ENCODE measurements at regions not wholly inside any gene's neighbourhood (a gene's known extent, or its start where the extent isn't known, plus 50 kb on each side); places are given as distances from the start of the nearest gene placed in this dataset.

- DNase-seq, result no peak
Measured at GRCh38 chr5:133905424-133905823, 63.0 kb downstream of the C5orf15 start.

DNA sequence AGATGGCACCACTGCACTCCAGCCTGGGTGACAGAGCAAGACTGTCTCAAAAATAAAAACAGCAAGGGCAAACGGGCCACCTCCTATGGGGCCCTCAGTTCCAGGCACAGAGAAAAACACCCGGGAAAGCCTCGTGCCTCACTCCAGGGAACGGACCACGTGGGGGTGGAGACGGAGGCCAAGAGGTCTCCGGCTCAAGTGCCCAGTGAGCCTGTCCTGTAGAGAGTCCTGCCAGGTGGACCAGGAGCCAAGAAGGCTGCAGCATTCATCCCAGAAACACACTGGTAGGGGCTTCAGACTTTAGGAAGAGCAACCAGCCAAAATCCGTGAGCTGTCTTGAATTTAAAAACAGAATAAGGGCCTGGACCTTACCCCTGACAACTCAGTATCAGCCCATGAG, 63.8 kb downstream of the C5orf15 start:
- no peak for DNase-seq

DNA sequence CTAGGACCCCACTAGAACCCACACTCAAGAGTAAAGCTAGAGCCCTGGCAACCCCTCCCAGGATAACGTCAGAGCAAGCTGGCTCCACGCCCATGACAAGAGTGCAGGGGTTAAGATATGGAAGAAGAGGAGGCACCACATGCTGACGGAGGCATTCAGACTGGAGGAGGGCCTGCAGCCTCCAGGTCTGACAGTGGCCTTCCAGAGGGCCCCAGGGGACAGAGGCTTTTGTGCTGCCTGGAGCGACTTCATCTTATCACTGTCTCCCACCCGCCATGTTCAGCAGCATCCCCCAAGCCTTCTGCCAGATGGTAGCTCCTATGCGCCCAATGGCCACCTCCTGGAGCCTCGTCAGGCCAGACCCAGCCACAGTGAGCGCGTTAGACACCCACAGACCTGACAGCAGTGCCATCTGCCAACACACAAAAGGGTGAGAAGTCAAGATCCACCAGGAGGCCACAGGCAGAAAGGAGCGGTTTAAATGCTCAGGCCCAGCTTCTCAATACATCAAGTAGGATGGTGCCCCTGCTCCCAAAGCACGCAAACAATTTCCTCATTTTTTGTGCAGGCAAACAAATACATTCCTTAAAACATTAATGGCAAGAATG, 65.8 kb downstream of the C5orf15 start:
- no peak for DNase-seq

DNA sequence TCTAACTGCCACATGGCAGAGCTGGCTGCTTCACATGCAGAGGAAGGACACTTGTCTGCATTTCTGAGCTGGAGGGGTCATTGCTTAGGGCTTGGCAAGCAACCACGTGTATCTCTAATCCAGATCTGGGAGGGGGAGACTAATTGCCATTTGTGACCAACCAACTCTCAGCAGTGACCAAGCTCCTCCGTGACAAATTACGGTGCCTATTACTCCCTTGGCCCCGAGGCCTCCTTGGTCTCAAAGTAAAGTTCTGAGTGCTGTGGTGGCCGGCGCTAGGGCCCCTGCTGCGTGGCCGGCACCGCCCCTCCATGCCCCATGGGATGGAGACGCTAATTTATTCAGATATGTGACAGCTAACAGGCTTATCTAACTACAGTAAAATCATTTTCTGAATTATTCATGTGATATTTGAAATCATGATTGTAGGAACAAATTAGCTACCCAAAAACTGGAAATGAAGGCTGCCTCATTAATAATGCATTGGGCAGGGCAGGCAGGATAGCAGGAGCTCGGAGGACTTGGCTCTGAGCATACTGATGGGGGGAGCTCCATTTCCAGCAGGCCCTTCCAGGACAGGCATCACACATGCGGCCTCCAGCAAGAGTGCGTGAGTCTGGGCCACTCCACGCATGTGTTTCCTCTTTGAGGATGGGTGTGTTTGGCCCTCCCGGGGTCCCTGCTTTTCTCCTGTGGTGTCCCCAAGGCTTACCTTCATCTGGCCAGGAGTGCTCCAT, 67.7 kb downstream of the C5orf15 start:
- no peak for DNase-seq

DNA sequence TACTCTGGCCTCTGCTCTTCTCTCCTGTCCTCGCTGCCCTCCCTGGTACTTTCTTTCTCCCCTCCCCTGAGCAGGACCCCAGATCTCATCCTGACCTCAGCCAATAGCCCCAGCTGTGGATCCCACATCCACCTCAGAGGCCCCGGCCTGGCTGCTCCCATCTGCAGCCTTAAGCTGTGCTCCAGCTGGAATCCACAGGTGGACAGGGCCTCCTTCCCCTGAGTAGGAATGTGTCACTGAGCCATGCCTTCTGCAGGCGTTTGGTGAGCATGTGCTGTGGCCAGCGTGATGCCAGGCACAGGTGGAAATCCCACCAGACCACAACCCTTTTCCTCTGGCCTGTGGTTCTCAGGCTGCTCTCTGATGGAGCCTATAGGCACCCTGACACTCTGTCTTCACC, 68.9 kb downstream of the C5orf15 start:
- DNase-seq, result no peak

DNA sequence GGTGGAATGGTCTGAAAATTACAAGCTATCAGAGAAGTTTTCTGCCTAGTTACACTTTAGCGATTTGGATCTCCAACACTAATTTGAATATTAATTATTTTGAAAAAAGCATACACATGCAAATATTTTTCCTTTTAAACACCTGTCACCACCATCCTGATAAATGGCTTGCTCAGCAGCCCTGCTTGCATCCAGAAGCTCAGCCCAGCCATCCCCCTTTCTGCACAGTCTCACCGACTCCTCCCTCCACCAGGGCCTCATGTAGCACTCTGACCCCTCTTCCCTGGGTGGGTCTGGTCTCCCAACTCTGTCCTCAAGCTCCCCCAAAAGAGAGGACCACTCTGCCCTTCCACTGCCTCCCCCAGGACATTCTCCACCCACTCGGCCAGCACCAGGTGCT, 70.0 kb downstream of the C5orf15 start:
- no peak for DNase-seq

DNA sequence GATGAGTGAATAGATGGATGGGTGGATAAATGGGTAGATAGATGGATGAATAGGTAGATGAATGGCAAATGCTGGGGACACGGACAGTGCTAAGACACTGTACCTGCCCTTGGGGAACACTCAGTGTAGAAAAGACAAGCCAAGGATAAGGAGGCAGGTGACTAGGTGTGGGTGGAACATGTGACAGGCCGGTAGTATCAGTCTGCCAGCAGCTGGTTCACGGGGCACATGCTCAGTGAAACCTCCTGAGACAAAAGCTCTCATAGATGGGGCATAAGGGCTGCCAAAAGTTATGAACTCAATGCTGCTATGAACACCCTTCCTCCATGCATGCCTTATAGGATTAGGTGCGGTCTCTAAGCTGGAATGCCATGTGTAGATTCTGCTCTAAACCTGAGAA, 71.0 kb downstream of the C5orf15 start:
- DNase-seq, result no peak

- DNase-seq, result no peak
Measured at GRCh38 chr5:133896873-133897272, 71.6 kb downstream of the C5orf15 start.

- no peak for DNase-seq
Measured at GRCh38 chr5:133895979-133896845, 72.2 kb downstream of the C5orf15 start.

DNA sequence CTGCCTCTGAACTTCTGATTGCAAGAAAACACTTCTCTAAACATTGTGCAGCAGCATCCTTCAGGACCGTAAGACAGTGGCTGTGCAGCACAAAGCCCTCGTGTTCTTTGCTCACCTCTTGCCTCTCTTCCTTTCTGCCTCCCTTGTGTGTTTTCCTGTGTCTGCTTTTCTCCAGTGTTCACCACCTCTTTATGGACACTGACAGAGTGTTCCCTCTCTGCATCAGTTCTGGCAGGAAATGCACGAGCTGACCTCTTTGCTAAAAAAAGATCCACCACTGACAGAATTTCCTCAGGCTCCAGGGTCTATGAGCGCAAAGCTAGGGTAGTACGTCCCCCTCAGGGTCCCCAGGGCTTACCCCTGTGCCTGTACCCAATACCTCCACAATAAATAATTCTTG, 74.3 kb downstream of the C5orf15 start:
- DNase-seq, result no peak

- DNase-seq, result no peak
Measured at GRCh38 chr5:133892774-133893173, 75.7 kb downstream of the C5orf15 start.

DNA sequence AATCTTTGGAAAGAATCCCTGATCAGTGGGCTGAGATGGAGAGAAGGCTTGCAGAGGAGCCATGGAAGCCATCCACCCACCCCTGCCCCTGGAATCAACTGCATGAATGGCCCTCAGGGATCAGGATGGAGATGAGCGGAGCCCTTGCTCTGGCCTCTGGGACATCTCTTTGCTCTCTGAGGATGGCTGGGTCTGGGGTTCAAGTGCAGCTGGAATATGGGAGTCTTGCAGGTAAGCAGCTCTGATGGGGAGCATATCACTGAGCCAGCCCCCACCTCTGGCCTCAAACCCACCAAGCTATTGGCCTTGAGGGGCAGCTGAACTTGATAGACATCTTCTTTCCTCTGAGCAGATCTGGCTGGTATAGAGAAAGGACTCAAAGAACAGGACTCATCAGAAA, 76.1 kb downstream of the C5orf15 start:
- no peak for DNase-seq

DNA sequence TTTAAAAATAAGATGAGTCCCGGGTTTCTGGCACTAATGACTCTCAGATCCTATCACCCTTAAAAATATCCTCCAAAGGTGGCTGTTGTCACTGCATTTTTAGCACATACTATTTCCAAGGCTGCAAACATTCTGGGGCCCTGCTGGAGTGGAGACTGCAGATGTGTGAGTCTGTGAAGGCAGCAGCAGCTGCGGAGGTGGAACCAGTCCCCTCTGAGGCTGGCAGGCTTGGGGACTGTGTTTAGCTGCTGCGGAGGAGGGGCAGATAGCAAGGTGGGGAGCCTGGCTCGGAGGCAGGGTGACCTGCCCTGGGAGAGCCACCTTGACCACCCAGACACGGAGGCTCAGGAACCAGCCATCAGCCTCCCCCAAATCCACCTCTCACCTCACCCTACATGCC, 77.0 kb downstream of the C5orf15 start:
- no peak for DNase-seq

DNA sequence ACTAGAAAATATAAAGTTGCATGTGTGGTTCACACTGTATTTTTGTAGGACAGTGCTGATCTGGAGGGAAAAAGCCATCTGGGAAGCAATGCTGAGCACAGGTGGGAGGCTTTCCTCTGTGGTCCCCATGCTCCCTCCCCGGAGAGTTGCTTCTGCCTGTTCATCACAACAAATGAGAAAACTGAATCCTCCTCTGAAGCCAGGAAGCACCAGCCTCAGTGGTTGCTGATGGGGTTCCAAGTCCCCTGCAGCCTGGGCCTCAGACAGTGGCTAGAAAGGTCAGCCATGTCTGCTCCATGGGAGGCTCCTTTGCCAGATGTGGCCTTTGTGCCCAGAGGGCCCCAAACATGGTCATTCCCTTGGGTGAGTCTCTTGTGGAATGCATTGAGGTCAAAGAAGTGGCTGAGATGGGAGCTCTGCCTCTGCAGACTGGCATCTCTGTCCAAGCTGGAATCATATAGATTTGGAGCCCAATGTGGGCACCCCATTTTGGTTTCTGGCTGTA, 77.6 kb downstream of the C5orf15 start:
- no peak for DNase-seq

GRCh38 chr5:133890314-133890713, 78.1 kb downstream of the C5orf15 start:
- no peak for DNase-seq

DNA sequence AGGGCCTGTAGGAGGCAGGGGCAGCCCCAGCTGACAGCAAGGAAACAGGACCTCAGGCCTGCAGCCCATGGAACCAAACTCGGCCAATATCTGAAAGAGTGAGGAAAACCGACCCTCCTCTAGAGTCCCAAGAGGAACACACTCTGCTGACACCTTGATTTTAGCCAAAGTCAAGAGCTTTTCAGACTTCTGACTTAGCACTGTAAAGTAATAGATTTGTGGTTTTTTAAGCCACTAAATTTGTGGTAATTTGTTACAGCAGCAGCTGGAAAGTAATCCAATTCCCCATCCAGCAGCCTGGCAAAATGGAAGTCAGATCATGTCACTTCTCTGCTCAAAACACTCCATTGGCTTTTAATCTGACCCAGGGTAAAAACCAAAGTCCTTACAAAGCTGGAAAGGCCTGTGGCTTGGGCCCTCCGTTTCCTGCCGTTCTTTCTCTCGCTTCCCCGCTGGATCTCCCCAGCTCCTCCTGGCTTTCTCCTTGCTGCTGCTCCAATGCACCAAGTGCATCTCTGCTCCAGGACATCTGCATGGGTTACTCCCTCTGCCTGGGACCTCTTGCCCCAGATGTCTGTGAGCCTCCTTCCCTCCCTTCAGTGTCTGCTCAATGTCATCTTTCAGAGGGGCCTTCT, 79.0 kb downstream of the C5orf15 start:
- no peak for DNase-seq

DNA sequence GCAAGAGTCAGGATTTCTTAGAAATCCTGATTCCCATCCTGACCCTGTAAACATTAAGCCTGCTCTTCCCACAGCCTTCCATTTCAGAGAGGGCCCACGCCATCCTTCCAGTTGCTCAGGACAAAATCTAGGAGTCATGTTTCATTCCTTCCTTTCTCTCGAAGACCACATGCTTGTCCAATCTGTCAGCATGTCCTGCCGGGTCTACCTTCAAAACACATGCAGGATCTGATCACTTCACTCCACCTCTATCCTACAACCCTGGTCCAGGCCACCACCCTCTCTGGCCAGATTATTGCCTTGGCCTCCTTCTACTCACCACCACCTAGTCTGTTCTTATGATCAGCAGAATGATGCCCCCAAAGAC, 79.8 kb downstream of the C5orf15 start:
- DNase-seq, result no peak

DNA sequence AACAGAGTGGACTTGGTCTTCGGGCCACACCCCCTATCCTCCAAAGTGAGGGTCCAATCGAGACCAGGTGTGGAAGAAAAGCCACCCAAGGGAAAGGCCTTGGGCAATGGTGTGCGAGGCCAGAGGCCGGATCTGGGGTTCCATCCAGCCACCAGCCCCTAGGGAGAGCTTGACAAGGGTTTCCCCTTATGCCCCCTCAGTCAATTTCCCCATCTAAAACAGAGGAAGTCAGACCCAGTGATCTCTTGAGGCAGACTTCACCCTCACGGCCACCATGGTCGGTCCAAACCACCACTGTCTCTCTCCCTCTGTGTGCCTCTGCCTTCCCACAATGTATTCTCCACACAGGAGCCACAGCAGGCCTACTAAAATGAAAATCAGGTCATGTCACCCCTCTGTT, 82.9 kb downstream of the C5orf15 start:
- DNase-seq, result no peak

DNA sequence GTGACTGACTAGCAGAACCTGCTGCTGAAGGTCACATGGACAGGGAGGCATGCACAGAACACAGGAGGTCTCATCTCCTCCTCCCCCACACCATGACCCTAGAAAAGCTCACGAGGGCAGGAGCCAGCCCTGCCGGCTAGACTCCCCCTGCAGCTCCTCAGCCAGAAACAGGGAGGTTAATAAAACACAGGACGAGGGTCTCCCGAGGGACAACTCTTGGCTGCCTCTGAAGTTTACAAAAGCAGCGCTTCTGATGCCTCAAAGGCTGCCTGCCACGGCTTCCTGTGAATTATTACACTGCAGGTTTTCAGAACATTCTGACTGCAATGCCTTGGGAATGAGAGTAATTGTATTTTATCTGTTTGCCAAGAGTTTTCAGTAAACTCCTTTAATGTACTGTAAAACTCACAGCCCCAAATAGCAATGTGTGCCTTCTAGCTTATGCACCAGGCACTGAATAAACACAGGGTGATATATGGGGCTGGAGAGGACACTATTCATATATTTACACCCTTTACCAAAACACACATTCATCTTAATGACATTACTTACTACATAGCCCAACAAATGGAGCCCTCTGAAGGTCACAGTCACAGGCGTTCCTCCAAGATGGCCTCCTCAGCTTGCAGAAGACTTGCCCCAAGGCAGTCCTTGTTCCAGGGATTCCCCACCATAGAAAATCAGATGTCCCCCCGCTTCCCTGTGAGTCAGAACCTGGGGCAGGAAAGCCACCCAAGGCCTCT, 83.7 kb downstream of the C5orf15 start:
- peak; percentile 12 for DNase-seq

- DNase-seq, result no peak
Measured at GRCh38 chr5:133883916-133884315, 84.5 kb downstream of the C5orf15 start.

DNA sequence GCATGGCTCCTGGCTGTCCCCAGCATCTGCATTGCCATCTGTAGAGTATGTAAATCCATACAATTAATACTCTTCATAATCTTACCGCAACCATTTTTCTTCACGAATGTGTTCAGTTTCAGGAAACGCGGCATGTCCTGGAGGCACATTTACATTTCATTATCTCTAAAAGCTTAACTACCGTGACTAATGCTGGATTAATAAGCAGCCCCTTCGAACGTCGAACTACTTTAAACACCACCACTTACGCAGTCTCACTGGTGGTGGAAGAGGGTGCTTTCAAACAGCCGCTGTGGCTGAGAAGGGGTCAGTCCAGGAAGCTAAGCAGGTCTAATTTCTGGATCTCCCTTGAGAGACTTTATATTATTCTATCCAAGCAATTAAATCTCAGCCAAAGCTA, 85.6 kb downstream of the C5orf15 start:
- no peak for DNase-seq

DNA sequence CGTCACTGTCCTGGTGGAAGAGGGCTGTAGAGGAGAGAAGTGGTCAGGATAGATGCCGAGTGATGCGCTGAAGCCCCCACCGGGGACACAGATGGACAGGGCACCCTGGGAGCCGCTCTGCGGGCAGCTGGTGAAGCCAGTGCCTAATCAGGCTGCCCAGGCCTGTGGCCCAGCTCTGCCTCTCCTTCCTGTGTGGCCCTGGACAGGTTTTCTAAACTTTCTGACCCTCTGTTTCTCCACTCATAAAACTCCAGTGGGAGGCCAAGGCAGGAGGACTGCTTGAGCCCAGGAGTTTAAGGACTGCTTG, 86.1 kb downstream of the C5orf15 start:
- no peak for DNase-seq
